GM20000 (cell line): ENCODE measurements at regions not wholly inside any gene's neighbourhood (a gene's known extent, or its start where the extent isn't known, plus 50 kb on each side); places are given as distances from the start of the nearest gene placed in this dataset.

Experiments
- DNase-seq: peaks from one replicate; pipeline ENCODE4 v3.0.0; 2012; ENCODE audit warnings: low spot score
- TF ChIP-seq, protein P1 (sequence below): IDR thresholded peaks from 2 replicates; pipeline ENCODE4 v1.5.1; 2012; ENCODE audit warnings: mild to moderate bottlenecking, control low read depth; ENCODE audit errors: extremely low read depth, missing control alignments

DNA sequence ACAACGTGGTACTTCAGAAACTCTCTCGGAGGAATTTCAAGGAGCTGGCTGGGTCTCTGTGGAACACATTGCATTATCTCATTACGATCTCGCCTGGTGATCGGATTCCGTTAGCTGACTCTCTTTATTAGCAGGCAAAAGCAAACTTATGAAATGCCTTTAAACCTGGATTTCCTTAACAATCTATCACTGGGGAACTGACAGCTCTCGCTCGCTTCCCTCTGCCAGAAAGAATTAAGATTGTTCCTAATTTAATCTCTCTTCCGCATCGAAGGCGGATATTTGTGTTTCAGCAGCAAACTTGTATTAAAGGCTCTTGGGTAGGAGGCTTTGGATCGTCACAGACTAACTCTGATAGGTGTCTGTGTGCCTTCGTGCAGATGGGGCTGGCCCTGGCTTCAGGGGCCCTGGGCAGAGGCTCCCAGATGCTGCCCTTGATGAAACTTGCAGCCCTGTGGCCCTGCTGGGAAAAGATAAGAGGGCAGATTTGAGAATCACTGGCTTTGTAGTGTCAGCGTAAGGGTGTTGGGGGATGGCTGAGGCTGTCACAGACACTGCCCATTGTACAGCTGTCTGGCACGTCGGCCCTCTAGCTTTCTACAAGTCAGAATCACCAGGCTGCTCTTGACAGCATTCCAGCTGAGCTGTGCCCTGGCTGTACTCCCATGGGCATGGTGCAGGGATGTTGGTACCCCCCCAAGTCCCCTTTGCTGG is 162.2 kb upstream of the NECTIN1 start:
- TF ChIP-seq, protein P1, sequence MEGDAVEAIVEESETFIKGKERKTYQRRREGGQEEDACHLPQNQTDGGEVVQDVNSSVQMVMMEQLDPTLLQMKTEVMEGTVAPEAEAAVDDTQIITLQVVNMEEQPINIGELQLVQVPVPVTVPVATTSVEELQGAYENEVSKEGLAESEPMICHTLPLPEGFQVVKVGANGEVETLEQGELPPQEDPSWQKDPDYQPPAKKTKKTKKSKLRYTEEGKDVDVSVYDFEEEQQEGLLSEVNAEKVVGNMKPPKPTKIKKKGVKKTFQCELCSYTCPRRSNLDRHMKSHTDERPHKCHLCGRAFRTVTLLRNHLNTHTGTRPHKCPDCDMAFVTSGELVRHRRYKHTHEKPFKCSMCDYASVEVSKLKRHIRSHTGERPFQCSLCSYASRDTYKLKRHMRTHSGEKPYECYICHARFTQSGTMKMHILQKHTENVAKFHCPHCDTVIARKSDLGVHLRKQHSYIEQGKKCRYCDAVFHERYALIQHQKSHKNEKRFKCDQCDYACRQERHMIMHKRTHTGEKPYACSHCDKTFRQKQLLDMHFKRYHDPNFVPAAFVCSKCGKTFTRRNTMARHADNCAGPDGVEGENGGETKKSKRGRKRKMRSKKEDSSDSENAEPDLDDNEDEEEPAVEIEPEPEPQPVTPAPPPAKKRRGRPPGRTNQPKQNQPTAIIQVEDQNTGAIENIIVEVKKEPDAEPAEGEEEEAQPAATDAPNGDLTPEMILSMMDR = no peak

GRCh38 chr11:119890466-119890865 is 161.5 kb upstream of the NECTIN1 start:
- no peak for DNase-seq
- TF ChIP-seq, protein P1 = no peak

More for the DNA sequence above, 162.2 kb upstream of the NECTIN1 start:
- DNase-seq = no peak

DNA sequence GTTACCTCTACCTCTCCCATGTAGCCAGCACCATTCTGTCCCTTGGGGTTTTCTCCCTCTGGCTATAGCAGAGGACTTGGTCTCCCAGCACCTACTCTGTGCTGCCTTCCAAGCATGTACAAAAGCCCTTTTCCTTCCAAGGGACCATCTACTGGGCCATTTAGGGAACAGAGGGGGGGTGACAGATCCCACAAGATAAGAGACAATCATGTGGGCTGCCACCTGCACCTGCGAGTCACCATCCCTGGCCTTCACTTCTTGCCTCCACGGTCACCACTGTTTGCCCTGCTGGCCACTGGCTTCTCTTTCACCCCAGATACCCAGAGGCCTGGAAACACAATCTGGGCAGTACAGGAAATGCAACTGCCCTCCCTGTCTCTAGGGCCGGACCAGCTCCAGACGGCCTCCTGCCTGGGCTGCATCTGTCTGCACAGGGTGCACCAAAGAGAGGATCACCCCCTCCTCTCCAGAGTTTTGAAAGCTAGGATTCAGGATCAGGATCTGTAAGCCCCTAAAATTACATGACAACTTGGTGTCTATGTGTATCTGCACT is 160.8 kb upstream of the NECTIN1 start:
- DNase-seq = no peak
- TF ChIP-seq, protein P1 = no peak

GRCh38 chr11:119889111-119889510 is 160.1 kb upstream of the NECTIN1 start:
- TF ChIP-seq, protein P1 = no peak

DNA sequence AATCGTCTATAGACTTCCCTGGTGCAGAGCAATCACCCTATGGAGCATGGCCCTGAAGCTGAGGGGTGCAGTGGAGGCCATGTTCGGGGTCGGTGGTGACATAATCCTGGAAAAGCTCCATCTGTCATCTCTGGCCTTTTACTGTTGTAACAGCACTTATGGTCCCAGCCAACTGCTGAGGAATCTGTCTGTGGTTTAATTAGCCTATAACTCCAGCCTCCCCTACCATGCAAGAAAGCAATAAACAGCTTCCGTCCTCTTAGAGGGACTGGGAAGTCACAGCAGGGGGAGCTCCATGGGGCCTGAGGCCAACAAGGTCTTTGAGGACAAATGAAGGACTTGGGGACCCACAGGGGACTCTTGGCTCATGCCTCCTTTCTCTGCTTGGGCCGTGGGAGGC is 159.1 kb upstream of the NECTIN1 start:
- no peak for DNase-seq
- TF ChIP-seq, protein P1 = no peak

More at GRCh38 chr11:119889111-119889510, 160.1 kb upstream of the NECTIN1 start:
- DNase-seq = no peak

- DNase-seq = no peak
- TF ChIP-seq, protein P1 = no peak
Observed at GRCh38 chr11:119886667-119887230, 157.7 kb upstream of the NECTIN1 start.

GRCh38 chr11:119885861-119886567 is 157.0 kb upstream of the NECTIN1 start:
- TF ChIP-seq, protein P1 = no peak
- no peak for DNase-seq
